ENCODE measurements at regions not wholly inside any gene's neighbourhood (a gene's known extent, or its start where the extent isn't known, plus 50 kb on each side); places are given as distances from the start of the nearest gene placed in this dataset.

DNA sequence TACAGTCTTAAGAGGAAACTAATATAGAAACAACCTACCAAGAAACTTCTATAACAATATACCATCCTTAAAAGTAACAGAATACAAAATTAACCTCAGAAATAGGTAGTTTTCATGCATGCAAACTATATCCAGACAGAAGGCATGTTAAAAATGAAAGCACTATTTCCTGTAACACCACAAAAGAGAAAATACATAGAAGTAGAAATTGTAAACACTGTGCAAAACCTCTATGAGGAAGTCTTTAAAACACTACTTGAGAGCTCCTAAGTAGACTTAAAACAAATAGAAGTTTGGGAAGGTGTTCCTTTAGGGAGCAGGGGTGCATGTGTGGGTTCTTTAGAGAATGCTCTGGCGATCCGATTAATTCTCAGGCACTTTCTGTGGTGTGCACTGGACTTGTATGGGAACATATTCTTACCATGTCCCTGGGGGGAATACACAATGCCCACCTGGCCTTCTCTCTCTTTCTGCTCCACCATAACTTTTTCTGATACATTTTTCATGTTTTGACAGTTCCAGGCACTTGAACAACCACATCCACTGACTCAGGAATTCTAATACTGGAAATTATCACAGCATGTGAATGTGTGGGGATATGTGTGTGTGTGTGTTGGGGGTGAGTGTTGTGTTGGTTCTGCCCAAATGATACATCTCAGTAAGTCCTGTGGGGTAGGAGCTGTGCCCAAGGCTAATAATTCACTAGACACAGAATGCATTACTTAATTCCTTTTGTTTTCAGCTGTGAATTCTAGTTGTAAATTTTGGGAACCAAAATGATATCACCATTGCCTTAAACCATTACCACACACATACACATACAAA, 866.3 kb upstream of the B3GALT2 start:
- H2AFZ ChIP-seq (ENCODE audit: insufficient read depth, low read length, poor library complexity): no peak overlapping the region
- no peak overlapping the region for H3K27ac ChIP-seq (ENCODE audit: low read depth, low read length)
- H3K79me1 ChIP-seq (ENCODE audit: low read length): no peaks in the 10 kb centered on the region
- H2AK5ac ChIP-seq (ENCODE audit: low read length): no peak overlapping the region
- H3K9ac ChIP-seq (ENCODE audit: low read length): no peak overlapping the region
- no peak overlapping the region for H3K23ac ChIP-seq (ENCODE audit: low read length)
- H3K18ac ChIP-seq (ENCODE audit: low read length): no peak overlapping the region
- no peak overlapping the region for H4K8ac ChIP-seq (ENCODE audit: low read depth, low read length)
- WGBS (ENCODE audit: extremely low coverage, insufficient coverage, insufficient read length): no CpG with 5 or more reads among the region's 2 CpGs
- no peak for DNase-seq
- H2BK120ac ChIP-seq (ENCODE audit: insufficient read depth, low read length, poor library complexity): no peak overlapping the region
- no peak overlapping the region for H3K14ac ChIP-seq (ENCODE audit: low read length)
- no peak overlapping the region for H3K4ac ChIP-seq (ENCODE audit: low read depth, low read length)
- H2BK12ac ChIP-seq (ENCODE audit: low read length): no peak overlapping the region
- no peak overlapping the region for H4K12ac ChIP-seq (ENCODE audit: low read depth, low read length)
- no peaks in the 10 kb centered on the region for H3K36me3 ChIP-seq (ENCODE audit: control insufficient read depth in 1 of 2, insufficient read depth in 2 of 2, low read length in 2 of 2)
- no peak overlapping the region for H4K91ac ChIP-seq (ENCODE audit: low read depth, low read length)
- H2BK5ac ChIP-seq (ENCODE audit: low read depth, low read length, poor library complexity): no peak overlapping the region
- no peaks in the 10 kb centered on the region for H3K9me3 ChIP-seq (ENCODE audit: insufficient read depth, low read depth, low read length)
- H3K4me3 ChIP-seq (ENCODE audit: low read depth, low read length): no peak overlapping the region
- no peaks in the 10 kb centered on the region for H3K27me3 ChIP-seq (ENCODE audit: insufficient read depth, low read length)
- H3K79me2 ChIP-seq (ENCODE audit: control insufficient read depth, insufficient read depth, low read length, poor library complexity): no peaks in the 10 kb centered on the region
- H3K4me1 ChIP-seq (ENCODE audit: control insufficient read depth in 1 of 2, insufficient read depth in 2 of 2, low read length in 2 of 2): no peaks in the 10 kb centered on the region
- H3K4me2 ChIP-seq (ENCODE audit: low read length): no peak overlapping the region

- WGBS (ENCODE audit: extremely low coverage, insufficient coverage, insufficient read length): 100% methylated on average over 1 of the region's 3 CpGs
- Histone ChIP-seq H3K23ac (ENCODE audit: low read length) (no peak overlapping the region), H4K91ac (ENCODE audit: low read depth, low read length) (no peak overlapping the region), H3K36me3 (ENCODE audit: control insufficient read depth in 1 of 2, insufficient read depth in 2 of 2, low read length in 2 of 2) (no peaks in the 10 kb centered on the region), H4K12ac (ENCODE audit: low read depth, low read length) (no peak overlapping the region), H2BK12ac (ENCODE audit: low read length) (no peak overlapping the region), H3K9ac (ENCODE audit: low read length) (no peak overlapping the region), H4K8ac (ENCODE audit: low read depth, low read length) (no peak overlapping the region), H3K27me3 (ENCODE audit: insufficient read depth, low read length) (no peaks in the 10 kb centered on the region), H3K4me1 (ENCODE audit: control insufficient read depth in 1 of 2, insufficient read depth in 2 of 2, low read length in 2 of 2) (no peaks in the 10 kb centered on the region), H3K79me2 (ENCODE audit: control insufficient read depth, insufficient read depth, low read length, poor library complexity) (no peaks in the 10 kb centered on the region), H3K79me1 (ENCODE audit: low read length) (no peaks in the 10 kb centered on the region), H2BK120ac (ENCODE audit: insufficient read depth, low read length, poor library complexity) (no peak overlapping the region), H2AFZ (ENCODE audit: insufficient read depth, low read length, poor library complexity) (no peak overlapping the region), H3K27ac (ENCODE audit: low read depth, low read length) (no peak overlapping the region), H2BK5ac (ENCODE audit: low read depth, low read length, poor library complexity) (no peak overlapping the region), H3K4ac (ENCODE audit: low read depth, low read length) (no peak overlapping the region), H2AK5ac (ENCODE audit: low read length) (no peak overlapping the region), H3K9me3 (ENCODE audit: insufficient read depth, low read depth, low read length) (no peaks in the 10 kb centered on the region), H3K14ac (ENCODE audit: low read length) (no peak overlapping the region), H3K4me3 (ENCODE audit: low read depth, low read length) (no peak overlapping the region), H3K18ac (ENCODE audit: low read length) (no peak overlapping the region), H3K4me2 (ENCODE audit: low read length) (no peak overlapping the region)
- no peak for DNase-seq
Measured at GRCh38 chr1:194047921-194048320, 861.5 kb upstream of the B3GALT2 start.

- no CpG with 5 or more reads among the region's 3 CpGs for WGBS (ENCODE audit: extremely low coverage, insufficient coverage, insufficient read length)
- no peak overlapping the region for H3K27ac ChIP-seq (ENCODE audit: low read depth, low read length)
- no peak overlapping the region for H2AK5ac ChIP-seq (ENCODE audit: low read length)
Measured at GRCh38 chr1:194047206-194047605, 860.8 kb upstream of the B3GALT2 start.

DNA sequence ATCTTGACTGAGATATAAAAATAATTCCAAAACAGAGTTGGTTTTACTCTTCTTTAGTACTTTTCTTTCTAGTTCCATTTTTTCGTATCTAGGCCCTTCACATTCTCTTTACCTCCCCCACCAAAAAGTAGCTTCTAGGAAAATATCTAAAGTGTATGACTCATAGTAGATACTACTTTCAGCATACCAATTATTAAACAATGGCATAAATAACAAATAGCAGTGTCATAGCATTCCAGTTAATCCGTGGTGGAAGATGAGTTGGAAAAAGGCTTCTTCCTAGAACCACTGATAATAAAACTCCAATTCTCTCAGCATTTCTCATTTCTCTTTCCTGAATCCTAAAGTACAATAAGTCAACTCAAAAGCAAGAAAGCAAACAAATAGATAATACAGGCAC, 859.0 kb upstream of the B3GALT2 start:
- Histone ChIP-seq H3K23ac (ENCODE audit: low read length) (no peak overlapping the region), H2BK120ac (ENCODE audit: insufficient read depth, low read length, poor library complexity) (no peak overlapping the region), H3K4me1 (ENCODE audit: control insufficient read depth in 1 of 2, insufficient read depth in 2 of 2, low read length in 2 of 2) (no peaks in the 10 kb centered on the region), H2BK5ac (ENCODE audit: low read depth, low read length, poor library complexity) (no peak overlapping the region), H4K91ac (ENCODE audit: low read depth, low read length) (no peak overlapping the region), H4K12ac (ENCODE audit: low read depth, low read length) (no peak overlapping the region), H3K4me2 (ENCODE audit: low read length) (no peak overlapping the region), H2BK12ac (ENCODE audit: low read length) (no peak overlapping the region), H4K8ac (ENCODE audit: low read depth, low read length) (no peak overlapping the region), H2AFZ (ENCODE audit: insufficient read depth, low read length, poor library complexity) (no peak overlapping the region), H3K79me1 (ENCODE audit: low read length) (no peaks in the 10 kb centered on the region), H3K9me3 (ENCODE audit: insufficient read depth, low read depth, low read length) (no peaks in the 10 kb centered on the region), H3K9ac (ENCODE audit: low read length) (no peak overlapping the region), H2AK5ac (ENCODE audit: low read length) (no peak overlapping the region), H3K4ac (ENCODE audit: low read depth, low read length) (no peak overlapping the region), H3K14ac (ENCODE audit: low read length) (no peak overlapping the region), H3K79me2 (ENCODE audit: control insufficient read depth, insufficient read depth, low read length, poor library complexity) (no peaks in the 10 kb centered on the region), H3K4me3 (ENCODE audit: low read depth, low read length) (no peak overlapping the region), H3K27me3 (ENCODE audit: insufficient read depth, low read length) (no peaks in the 10 kb centered on the region), H3K36me3 (ENCODE audit: control insufficient read depth in 1 of 2, insufficient read depth in 2 of 2, low read length in 2 of 2) (no peaks in the 10 kb centered on the region), H3K18ac (ENCODE audit: low read length) (no peak overlapping the region), H3K27ac (ENCODE audit: low read depth, low read length) (no peak overlapping the region)
- DNase-seq: no peak
- WGBS (ENCODE audit: extremely low coverage, insufficient coverage, insufficient read length): no CpG with 5 or more reads among the region's 2 CpGs

More at GRCh38 chr1:194047206-194047605, 860.8 kb upstream of the B3GALT2 start:
- H3K36me3 ChIP-seq (ENCODE audit: control insufficient read depth in 1 of 2, insufficient read depth in 2 of 2, low read length in 2 of 2): no peaks in the 10 kb centered on the region
- H4K12ac ChIP-seq (ENCODE audit: low read depth, low read length): no peak overlapping the region
- no peaks in the 10 kb centered on the region for H3K79me2 ChIP-seq (ENCODE audit: control insufficient read depth, insufficient read depth, low read length, poor library complexity)
- no peak overlapping the region for H4K8ac ChIP-seq (ENCODE audit: low read depth, low read length)
- H3K27me3 ChIP-seq (ENCODE audit: insufficient read depth, low read length): no peaks in the 10 kb centered on the region
- H3K79me1 ChIP-seq (ENCODE audit: low read length): no peaks in the 10 kb centered on the region
- no peak overlapping the region for H3K18ac ChIP-seq (ENCODE audit: low read length)
- no peak overlapping the region for H4K91ac ChIP-seq (ENCODE audit: low read depth, low read length)
- no peak overlapping the region for H2AFZ ChIP-seq (ENCODE audit: insufficient read depth, low read length, poor library complexity)
- H3K9me3 ChIP-seq (ENCODE audit: insufficient read depth, low read depth, low read length): no peaks in the 10 kb centered on the region
- no peak for DNase-seq
- H2BK12ac ChIP-seq (ENCODE audit: low read length): no peak overlapping the region
- no peak overlapping the region for H3K4me3 ChIP-seq (ENCODE audit: low read depth, low read length)
- no peak overlapping the region for H2BK120ac ChIP-seq (ENCODE audit: insufficient read depth, low read length, poor library complexity)
- H3K4me2 ChIP-seq (ENCODE audit: low read length): no peak overlapping the region
- H3K14ac ChIP-seq (ENCODE audit: low read length): no peak overlapping the region
- no peak overlapping the region for H3K4ac ChIP-seq (ENCODE audit: low read depth, low read length)
- no peaks in the 10 kb centered on the region for H3K4me1 ChIP-seq (ENCODE audit: control insufficient read depth in 1 of 2, insufficient read depth in 2 of 2, low read length in 2 of 2)
- no peak overlapping the region for H2BK5ac ChIP-seq (ENCODE audit: low read depth, low read length, poor library complexity)
- no peak overlapping the region for H3K9ac ChIP-seq (ENCODE audit: low read length)
- no peak overlapping the region for H3K23ac ChIP-seq (ENCODE audit: low read length)
